HG03521 (cell line): ENCODE measurements at regions not wholly inside any gene's neighbourhood (a gene's known extent, or its start where the extent isn't known, plus 50 kb on each side); places are given as distances from the start of the nearest gene placed in this dataset.

Source experiments
- ATAC-seq: cut with Tn5 transposase; IDR thresholded peaks from one replicate; pipeline ENCODE4 v1.9.1; 2021; ENCODE audit warnings: mild to moderate bottlenecking, moderate library complexity; ENCODE audit not compliant: unreplicated experiment

DNA sequence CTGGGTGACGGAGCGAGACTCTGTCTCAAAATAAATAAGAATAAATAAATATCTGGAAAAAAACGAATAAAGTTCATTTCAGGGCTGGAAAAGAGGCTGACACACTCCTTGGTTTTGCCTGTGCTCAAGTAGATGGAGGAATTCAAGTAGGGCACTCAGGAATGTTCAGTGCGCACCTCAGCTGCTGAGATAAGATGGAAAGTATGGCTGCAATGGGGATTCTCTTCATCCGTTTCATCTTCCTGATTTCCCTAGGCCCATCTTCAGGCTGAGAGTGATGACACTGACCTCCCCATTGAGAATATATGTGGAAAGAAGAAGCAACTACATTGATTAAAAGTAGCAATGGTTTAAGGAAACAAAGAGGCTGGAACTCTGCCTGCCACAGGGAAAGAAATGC is 130.5 kb upstream of the ZNF644 start:
- ATAC-seq = no peak

DNA sequence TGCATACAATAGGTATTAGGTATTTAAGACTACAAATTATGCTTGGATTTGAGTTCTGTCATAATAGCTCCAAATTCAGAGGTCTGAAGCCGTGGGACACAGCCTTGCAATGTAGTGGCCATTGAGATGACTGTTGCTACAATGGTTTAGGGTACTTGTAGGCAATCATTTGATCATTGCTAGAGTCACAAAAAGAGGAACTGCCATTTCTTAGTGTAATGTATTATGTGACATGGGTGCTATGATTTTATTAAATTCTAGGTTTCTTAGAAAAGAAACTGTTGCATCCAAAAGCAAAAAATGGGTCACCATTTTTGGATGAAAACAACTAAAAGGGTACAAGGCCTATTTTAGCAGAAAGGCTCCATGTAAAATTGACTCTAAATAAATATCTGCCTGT is 129.9 kb upstream of the ZNF644 start:
- no peak for ATAC-seq

DNA sequence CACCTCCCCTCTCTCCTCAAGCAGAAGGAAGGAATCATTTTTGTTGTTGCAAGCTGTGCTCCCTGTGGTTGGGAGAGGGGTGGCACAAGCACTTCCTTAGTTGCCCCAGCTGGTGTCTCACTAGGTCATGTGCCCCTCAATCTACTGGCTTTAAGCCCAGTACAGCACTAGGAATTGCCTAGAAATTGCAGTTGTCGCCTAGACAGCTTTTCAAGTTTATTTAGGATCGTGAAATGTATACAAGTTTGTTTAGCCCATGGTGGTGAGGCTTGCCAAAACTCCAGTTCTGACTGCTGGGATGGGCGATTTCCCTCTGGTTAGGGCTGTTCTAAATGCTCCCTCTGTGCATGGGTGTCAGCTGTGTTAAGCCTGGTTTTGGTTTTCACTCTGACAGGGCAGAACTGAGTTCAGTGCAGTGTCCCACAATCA is 126.8 kb upstream of the ZNF644 start:
- no peak for ATAC-seq

GRCh38 chr1:91141858-91142257 is 120.0 kb upstream of the ZNF644 start:
- ATAC-seq = no peak

- no peak for ATAC-seq
Observed at GRCh38 chr1:91138959-91139358, 117.1 kb upstream of the ZNF644 start.

DNA sequence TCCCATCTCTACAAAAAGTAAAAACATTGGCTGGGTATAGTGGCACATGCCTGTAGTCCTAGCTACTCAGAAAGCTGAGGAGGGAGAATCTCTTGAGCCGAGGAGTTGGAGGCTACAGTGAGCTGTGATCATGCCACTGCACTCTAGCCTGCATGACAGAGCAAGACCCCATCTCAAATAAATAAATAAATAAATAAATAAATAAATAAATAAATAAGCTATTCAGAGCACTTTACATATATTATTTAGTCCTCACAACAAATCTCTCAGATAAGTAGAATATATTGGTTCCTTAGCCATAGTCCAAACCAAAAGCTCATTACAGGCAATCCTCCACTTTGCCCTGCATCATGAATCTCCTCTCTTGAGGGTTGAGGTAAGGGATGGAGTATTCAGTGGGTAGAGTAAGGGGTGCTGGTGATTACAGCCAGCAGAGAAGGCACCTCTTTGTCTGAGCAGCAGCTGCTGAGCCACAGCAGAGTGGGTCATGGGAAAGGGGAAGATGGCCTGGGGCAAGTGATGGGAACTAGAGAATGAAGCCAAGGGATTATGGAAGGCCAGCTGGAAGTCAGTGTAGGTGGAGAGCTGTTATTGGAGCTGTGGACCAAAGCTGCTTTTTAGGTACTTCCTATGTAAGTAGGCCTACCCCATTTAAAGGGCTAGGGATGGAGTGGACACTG is 115.5 kb upstream of the ZNF644 start:
- ATAC-seq = no peak

DNA sequence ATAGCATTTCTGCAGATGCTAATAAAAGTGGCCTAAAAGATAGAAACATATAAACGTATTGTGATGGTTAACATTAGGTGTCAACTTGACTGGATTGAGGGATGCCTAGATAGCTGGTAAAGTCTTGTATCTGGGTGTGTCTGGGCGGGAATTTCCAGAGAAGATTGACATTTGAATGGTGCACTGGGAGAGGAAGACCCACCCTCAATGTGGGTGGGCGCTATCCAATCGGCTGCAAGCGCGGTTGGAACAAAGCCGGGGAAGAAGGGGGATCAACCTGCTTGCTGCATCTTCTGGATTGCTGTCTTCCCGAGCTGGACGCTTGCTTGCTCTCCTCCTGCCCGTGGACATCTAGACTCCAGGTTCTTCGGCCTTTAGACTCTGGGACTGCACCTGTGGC is 114.0 kb upstream of the ZNF644 start:
- ATAC-seq = no peak

- ATAC-seq = no peak
Observed at GRCh38 chr1:91133248-91133647, 111.4 kb upstream of the ZNF644 start.

DNA sequence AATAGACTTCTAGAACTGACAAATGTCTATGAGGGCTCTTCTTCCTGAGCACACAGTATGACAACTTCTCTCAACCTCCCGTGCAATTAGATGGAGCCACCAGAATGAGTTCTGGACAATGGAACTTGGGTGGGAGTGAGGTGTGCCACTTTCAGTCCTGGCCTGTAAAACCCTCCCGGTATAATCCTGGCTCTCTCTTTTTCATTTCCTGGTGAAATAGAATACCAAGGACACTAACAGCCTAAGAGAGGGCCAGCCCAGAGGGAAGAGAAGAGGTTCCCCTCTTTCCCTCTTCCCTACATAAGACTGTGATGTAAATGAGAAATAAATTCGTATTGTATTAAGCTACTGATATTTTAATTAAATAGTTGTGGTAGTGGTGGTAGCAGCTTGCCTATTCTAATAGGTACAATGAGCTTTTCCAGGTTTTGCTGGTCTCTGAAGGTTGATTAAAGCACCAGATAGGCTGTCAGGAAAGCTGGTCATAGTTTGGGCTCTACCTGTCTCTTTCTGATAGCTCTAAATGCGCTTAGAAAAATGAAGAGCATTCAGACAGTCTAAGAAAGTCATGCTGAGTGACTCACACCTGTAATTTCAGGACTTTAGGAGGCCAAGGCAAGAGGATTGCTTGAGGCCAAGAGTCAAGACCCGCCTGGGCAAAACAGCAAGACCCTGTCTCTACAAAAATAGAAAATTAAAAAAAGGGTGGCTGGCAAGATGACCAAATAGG is 108.6 kb upstream of the ZNF644 start:
- ATAC-seq = no peak

DNA sequence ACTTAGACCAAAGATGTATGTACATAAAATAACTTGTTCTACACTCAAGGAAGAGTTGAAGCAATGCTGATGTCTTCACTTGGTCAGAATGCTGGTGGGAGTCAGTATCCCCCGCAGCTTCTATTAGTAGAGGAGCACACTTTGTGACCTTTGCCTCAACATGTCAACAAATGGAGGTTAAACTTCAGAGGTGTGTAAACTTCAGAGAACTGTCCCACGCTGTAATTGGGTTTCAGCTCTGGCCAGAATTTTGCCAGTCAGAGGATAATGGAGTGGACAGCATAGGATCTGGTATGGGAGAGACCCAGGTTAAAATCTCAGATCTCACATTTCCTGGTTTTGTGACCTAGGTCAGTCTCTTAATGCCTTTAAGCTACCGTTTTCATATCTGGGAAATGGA is 107.6 kb upstream of the ZNF644 start:
- no peak for ATAC-seq

GRCh38 chr1:91129017-91129416 is 107.2 kb upstream of the ZNF644 start:
- ATAC-seq = no peak

- ATAC-seq = no peak
Observed at GRCh38 chr1:91124989-91125417, 103.2 kb upstream of the ZNF644 start.

GRCh38 chr1:91124290-91124985 is 102.6 kb upstream of the ZNF644 start:
- no peak for ATAC-seq

- ATAC-seq = no peak
Observed at GRCh38 chr1:91123773-91124172, 101.9 kb upstream of the ZNF644 start.

DNA sequence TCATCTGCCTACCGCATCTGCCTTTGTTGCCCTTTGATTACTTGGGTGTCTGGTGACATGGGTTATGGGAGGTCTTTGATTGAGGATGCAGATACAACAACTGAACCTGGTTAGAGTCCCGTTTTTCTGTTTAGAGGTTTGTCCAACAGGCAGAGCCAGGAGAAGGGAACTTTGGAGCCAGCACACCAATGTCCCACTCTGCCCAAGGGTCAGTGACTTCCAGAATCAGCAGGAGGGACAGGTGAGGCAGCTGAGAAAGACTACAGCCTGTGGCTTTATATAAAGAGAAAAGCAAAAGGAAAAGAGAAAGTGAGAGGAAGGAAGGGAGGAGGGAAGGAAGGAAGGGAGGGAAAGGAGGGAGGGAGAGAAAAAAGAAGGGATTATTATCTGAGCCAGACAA is 101.5 kb upstream of the ZNF644 start:
- no peak for ATAC-seq

DNA sequence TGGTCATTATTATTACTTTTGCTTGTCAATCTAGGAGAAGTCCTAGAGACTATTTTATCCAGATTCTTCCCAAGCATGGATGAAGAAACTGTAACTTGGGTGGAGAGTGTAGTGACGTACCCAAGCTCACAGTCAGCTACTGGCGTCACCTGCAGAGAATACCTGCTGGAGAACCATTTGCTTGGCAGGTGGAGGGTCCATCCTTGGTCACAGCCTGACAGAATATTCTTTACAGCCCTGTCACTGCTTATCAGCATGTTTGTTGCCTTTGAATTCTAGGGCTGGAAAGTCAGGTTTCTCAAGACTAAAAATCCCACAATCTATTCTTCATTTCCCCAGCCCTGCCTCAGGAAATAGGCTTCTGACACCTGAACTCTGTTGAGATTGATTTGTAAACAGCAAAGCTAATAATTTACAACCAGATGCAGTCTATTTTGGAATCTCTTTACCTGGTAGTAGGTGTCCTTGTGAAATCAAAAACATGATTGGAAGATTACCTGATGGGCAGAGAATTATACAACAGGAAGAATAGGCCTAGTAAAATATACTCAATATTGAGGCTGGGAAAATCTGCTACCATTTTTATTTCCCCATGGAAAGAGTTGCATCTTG is 100.4 kb upstream of the ZNF644 start:
- no peak for ATAC-seq

- ATAC-seq = no peak
Observed at GRCh38 chr1:91121366-91121765, 99.5 kb upstream of the ZNF644 start.

- no peak for ATAC-seq
Observed at GRCh38 chr1:91120936-91121335, 99.1 kb upstream of the ZNF644 start.

DNA sequence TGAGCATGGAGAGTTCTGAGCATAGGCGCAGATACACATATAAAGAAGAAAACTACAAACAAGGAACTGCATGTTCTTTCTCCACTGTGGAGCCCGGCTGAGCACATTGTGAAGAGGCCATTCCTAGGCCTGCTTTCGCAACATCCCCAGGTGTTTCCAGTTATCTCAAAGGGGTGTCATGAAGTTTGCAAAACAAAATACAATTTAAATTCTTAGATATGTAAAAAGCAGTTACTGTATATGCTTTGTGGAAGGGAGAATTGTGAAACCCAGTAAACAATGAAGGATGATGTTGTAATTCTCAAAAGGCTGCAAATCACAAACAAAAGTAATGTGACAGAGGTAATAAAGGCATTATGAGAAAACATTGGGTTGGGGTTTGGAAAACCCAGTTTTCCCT is 98.6 kb upstream of the ZNF644 start:
- ATAC-seq = no peak

DNA sequence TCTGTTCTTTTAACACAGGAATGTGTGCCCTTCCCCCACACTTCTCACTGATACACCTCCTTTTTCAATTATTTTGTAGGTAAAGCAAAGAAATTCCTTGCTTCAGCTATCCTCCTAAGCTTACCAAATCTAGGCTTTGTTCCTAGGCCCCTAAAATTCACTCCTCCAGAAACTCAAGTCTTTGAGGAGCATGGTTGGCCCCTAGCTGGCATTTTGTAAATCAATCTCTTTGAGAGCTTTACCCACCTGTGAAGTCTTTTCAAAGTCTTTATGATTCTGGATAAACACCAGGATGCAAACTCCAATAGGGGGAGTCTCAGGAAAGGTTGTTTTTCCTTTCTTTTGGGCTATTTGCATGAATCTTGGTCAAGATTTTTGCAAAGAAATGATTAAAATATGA is 82.9 kb upstream of the ZNF644 start:
- no peak for ATAC-seq

DNA sequence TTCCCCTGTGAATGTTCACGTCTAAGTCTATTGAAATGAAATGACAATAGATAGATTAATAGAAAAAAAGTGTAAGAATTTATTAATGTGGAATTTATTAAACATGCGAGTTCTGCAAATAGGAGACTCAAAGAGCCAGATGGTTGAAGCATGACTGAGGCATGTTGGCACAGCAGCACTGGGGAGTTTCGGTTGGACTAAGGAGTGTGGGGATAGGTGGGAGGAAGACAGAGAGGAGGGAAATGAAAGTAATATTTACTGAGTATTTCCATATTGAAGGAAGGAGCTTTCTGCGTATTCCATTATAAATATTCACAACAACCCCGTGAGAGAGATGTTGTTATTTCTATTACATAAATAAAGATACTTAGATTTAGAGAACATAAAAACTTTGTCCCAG is 79.5 kb upstream of the ZNF644 start:
- no peak for ATAC-seq
